Fibroblast of lung (primary cell): ENCODE measurements at regions not wholly inside any gene's neighbourhood (a gene's known extent, or its start where the extent isn't known, plus 50 kb on each side); places are given as distances from the start of the nearest gene placed in this dataset.

ENCODE experiments used
- DNase-seq, 2 donors: peaks; one replicate each; pipeline versions ENCODE4 v3.0.0 to v3.0.0-alpha.2; 2010; ENCODE audit warnings: low read depth in 2 of 2
- H2AFZ ChIP-seq: 2 replicates; pipeline ENCODE4 v1.5.1; 2012; ENCODE audit warnings: low read length, control low read depth, inconsistent platforms
- H3K27ac ChIP-seq: 2 replicates; pipeline ENCODE4 v1.5.1; 2011; ENCODE audit warnings: low read length, control low read depth; ENCODE audit not compliant: insufficient read depth
- H3K27me3 ChIP-seq: 2 replicates; pipeline ENCODE4 v1.5.1; 2011; ENCODE audit warnings: mild to moderate bottlenecking, low read length; ENCODE audit not compliant: control insufficient read depth, insufficient read depth
- H3K36me3 ChIP-seq: 2 replicates; pipeline ENCODE4 v1.5.1; 2011; ENCODE audit warnings: low read length; ENCODE audit not compliant: control insufficient read depth, insufficient read depth
- H3K4me1 ChIP-seq: 2 replicates; pipeline ENCODE4 v1.5.1; 2011; ENCODE audit warnings: low read length; ENCODE audit not compliant: control insufficient read depth, insufficient read depth; ENCODE audit errors: extremely low read depth
- H3K4me2 ChIP-seq: 2 replicates; pipeline ENCODE4 v1.5.1; 2011; ENCODE audit warnings: low read length, control low read depth; ENCODE audit not compliant: insufficient read depth; ENCODE audit errors: extremely low read depth
- H3K4me3 ChIP-seq, 4 experiments: fragments of 200-600 bp in 1 of 4; sonication (generic) in 1 of 4; replicated peaks in 1 of 4; 2 replicates each; pipeline ENCODE4 v1.5.1; 2011 to 2016; ENCODE audit warnings: low read length in 4 of 4, low read depth in 3 of 4, mild to moderate bottlenecking in 3 of 4, control low read depth in 2 of 4, inconsistent platforms in 1 of 4, mixed read lengths in 1 of 4; ENCODE audit not compliant: insufficient read depth in 1 of 4; ENCODE audit errors: control extremely low read depth in 1 of 4
- H3K79me2 ChIP-seq: 2 replicates; pipeline ENCODE4 v1.5.1; 2012; ENCODE audit warnings: mild to moderate bottlenecking, low read length, inconsistent platforms; ENCODE audit not compliant: control insufficient read depth, insufficient read depth
- H3K9ac ChIP-seq: 2 replicates; pipeline ENCODE4 v1.5.1; 2011; ENCODE audit warnings: mild to moderate bottlenecking, low read length, control low read depth; ENCODE audit not compliant: insufficient read depth
- H3K9me3 ChIP-seq: 2 replicates; pipeline ENCODE4 v1.5.1; 2012; ENCODE audit warnings: low read depth, low read length; ENCODE audit not compliant: control insufficient read depth, insufficient read depth
- H4K20me1 ChIP-seq: 2 replicates; pipeline ENCODE4 v1.5.1; 2011; ENCODE audit warnings: low read length; ENCODE audit not compliant: control insufficient read depth, insufficient read depth; ENCODE audit errors: extremely low read depth
- EZH2 ChIP-seq: IDR thresholded peaks from 2 replicates; pipeline ENCODE4 v1.5.1; 2012; ENCODE audit warnings: low read length, control low read depth, mild to moderate bottlenecking; ENCODE audit errors: missing control alignments
- TF ChIP-seq, protein P1 (sequence below), 2 donors: IDR thresholded peaks in 1 of 2; conservative IDR thresholded peaks in 1 of 2; 1 replicate in 1 of 2; 2 replicates in 1 of 2; pipeline ENCODE4 v1.5.1; 2011 to 2012; ENCODE audit warnings: low read length in 2 of 2, control low read depth in 1 of 2, inconsistent platforms in 1 of 2, low read depth in 1 of 2, mild to moderate bottlenecking in 1 of 2

DNA sequence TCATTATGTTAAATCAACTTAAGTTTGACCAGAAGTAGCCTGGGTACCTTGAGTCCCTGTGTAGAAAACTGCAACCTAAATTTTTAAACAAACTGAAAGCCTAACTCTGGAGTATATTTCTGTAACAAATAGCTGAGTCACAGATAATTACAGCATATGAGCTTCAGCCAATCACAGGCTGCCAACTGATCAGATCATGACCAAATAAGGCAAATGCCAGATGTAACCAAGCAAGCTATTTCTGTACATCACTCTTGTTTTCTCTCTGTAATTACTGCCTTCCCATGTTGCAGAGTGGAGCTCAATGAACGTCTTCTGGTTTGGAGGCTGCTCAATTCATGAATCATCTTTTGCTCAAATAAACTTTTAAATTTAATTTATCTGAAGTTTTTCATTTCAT lies 980.9 kb upstream of the DIAPH2 start:
- no peak for TF ChIP-seq EZH2
- TF ChIP-seq, protein P1, sequence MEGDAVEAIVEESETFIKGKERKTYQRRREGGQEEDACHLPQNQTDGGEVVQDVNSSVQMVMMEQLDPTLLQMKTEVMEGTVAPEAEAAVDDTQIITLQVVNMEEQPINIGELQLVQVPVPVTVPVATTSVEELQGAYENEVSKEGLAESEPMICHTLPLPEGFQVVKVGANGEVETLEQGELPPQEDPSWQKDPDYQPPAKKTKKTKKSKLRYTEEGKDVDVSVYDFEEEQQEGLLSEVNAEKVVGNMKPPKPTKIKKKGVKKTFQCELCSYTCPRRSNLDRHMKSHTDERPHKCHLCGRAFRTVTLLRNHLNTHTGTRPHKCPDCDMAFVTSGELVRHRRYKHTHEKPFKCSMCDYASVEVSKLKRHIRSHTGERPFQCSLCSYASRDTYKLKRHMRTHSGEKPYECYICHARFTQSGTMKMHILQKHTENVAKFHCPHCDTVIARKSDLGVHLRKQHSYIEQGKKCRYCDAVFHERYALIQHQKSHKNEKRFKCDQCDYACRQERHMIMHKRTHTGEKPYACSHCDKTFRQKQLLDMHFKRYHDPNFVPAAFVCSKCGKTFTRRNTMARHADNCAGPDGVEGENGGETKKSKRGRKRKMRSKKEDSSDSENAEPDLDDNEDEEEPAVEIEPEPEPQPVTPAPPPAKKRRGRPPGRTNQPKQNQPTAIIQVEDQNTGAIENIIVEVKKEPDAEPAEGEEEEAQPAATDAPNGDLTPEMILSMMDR (conservative IDR thresholded peaks at IDR 0.05 in 1 of 2, IDR thresholded peaks at IDR 0.05 in 1 of 2; ENCODE audit: low read depth in 1 of 2, low read length in 2 of 2), result no peak
- Histone ChIP-seq H4K20me1 (no peaks in the 10 kb centered on the region), H3K4me3 (no peak overlapping the region), H3K27ac (no peak overlapping the region), H2AFZ (no peak overlapping the region), H3K36me3 (no peaks in the 10 kb centered on the region), H3K79me2 (no peaks in the 10 kb centered on the region), H3K9ac (no peak overlapping the region), H3K27me3 (no peaks in the 10 kb centered on the region), H3K4me2 (no peak overlapping the region), H3K9me3 (no peaks in the 10 kb centered on the region), H3K4me1 (no peaks in the 10 kb centered on the region)
- DNase-seq, result peak in 1 of 2 donors; percentile 59

DNA sequence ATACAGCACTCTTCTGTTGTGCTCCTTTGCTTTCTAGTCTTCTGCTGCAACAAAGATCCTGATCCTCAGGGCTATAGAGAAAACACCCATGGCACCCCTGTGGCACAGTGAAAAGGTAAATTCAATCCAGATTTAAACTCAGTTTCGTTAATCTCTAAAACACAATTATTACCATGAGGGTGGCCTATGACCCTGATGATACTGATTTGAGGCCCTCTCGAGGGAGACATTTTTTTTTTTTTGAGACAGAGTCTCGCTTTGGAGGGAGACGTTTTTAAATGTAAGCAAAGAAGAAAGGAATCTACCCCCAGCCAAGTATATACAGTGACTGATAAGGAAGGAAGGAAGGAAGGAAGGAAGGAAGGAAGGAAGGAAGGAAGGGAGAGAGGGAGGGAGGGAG lies 967.8 kb upstream of the DIAPH2 start:
- no peaks in the 10 kb centered on the region for H3K4me1 ChIP-seq
- no peaks in the 10 kb centered on the region for H3K79me2 ChIP-seq
- H3K4me2 ChIP-seq, result no peak overlapping the region
- no peaks in the 10 kb centered on the region for H3K9me3 ChIP-seq
- no peak for DNase-seq
- no peaks in the 10 kb centered on the region for H3K27me3 ChIP-seq
- no peak overlapping the region for H3K4me3 ChIP-seq
- TF ChIP-seq, protein P1 (conservative IDR thresholded peaks at IDR 0.05 in 1 of 2, IDR thresholded peaks at IDR 0.05 in 1 of 2; ENCODE audit: low read depth in 1 of 2, low read length in 2 of 2), result no peak
- no peak for TF ChIP-seq EZH2
- no peak overlapping the region for H3K9ac ChIP-seq
- H2AFZ ChIP-seq, result no peak overlapping the region
- no peak overlapping the region for H3K27ac ChIP-seq
- no peaks in the 10 kb centered on the region for H4K20me1 ChIP-seq
- H3K36me3 ChIP-seq, result no peaks in the 10 kb centered on the region

DNA sequence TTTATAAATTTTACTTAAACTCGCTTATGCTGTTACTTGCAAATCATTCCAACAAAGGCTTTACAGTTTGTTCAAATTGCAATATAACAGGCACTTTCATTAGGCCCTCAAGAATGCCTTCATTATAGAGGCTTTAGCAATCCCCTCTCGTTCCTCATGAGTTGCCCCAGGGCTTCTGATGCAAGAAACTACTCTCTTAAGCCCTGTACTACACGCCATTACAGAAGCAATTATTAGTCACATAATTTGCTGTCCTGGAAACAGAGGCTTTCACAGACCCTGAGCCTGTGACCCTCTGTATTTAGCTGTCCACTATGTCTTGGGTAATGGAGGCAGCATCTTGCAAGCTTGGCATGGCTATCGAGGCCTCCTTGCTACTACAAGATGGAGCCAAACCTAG lies 965.9 kb upstream of the DIAPH2 start:
- Histone ChIP-seq H3K36me3 (no peaks in the 10 kb centered on the region), H3K79me2 (no peaks in the 10 kb centered on the region), H4K20me1 (no peaks in the 10 kb centered on the region), H2AFZ (no peak overlapping the region), H3K27me3 (no peaks in the 10 kb centered on the region), H3K9me3 (no peaks in the 10 kb centered on the region), H3K4me3 (no peak overlapping the region), H3K4me1 (no peaks in the 10 kb centered on the region), H3K9ac (no peak overlapping the region), H3K27ac (no peak overlapping the region), H3K4me2 (no peak overlapping the region)
- TF ChIP-seq, protein P1 (conservative IDR thresholded peaks at IDR 0.05 in 1 of 2, IDR thresholded peaks at IDR 0.05 in 1 of 2; ENCODE audit: low read depth in 1 of 2, low read length in 2 of 2), result no peak
- TF ChIP-seq EZH2, result no peak
- DNase-seq, result no peak
